ENCODE measurements at regions not wholly inside any gene's neighbourhood (a gene's known extent, or its start where the extent isn't known, plus 50 kb on each side); places are given as distances from the start of the nearest gene placed in this dataset.

DNA sequence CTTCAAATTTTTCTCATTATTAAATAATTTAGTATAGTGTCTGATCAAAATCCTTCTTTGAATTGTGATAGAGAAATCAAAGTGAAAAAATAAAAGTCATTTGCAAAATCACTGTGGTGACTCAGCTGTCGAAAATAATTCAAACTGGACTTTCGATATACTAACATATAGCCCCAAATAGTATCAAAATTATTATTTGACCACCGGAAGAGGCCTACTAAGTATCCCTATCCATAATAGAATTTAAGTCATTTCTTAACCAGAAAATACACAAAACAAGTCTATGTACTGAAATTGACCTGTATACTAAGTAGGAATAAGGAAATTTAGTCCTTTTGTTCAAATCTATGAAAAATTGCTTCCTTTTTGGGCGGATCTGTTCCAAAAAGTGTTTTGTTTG is 180.7 kb downstream of the MRPL39 start:
- TF ChIP-seq, protein P1, sequence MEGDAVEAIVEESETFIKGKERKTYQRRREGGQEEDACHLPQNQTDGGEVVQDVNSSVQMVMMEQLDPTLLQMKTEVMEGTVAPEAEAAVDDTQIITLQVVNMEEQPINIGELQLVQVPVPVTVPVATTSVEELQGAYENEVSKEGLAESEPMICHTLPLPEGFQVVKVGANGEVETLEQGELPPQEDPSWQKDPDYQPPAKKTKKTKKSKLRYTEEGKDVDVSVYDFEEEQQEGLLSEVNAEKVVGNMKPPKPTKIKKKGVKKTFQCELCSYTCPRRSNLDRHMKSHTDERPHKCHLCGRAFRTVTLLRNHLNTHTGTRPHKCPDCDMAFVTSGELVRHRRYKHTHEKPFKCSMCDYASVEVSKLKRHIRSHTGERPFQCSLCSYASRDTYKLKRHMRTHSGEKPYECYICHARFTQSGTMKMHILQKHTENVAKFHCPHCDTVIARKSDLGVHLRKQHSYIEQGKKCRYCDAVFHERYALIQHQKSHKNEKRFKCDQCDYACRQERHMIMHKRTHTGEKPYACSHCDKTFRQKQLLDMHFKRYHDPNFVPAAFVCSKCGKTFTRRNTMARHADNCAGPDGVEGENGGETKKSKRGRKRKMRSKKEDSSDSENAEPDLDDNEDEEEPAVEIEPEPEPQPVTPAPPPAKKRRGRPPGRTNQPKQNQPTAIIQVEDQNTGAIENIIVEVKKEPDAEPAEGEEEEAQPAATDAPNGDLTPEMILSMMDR (IDR thresholded peaks at IDR 0.05; ENCODE audit: low read depth, low read length, missing input control): no peak
- TF ChIP-seq SP1 (IDR thresholded peaks at IDR 0.05) (no peak), MAX (IDR thresholded peaks at IDR 0.05) (no peak), RAD21 (IDR thresholded peaks at IDR 0.05) (no peak), YY1 (IDR thresholded peaks at IDR 0.05) (no peak), REST (IDR thresholded peaks at IDR 0.05) (no peak), TAF1 (conservative IDR thresholded peaks at IDR 0.05) (no peak), RXRA (IDR thresholded peaks at IDR 0.05) (no peak)
- TF ChIP-seq, protein P2, sequence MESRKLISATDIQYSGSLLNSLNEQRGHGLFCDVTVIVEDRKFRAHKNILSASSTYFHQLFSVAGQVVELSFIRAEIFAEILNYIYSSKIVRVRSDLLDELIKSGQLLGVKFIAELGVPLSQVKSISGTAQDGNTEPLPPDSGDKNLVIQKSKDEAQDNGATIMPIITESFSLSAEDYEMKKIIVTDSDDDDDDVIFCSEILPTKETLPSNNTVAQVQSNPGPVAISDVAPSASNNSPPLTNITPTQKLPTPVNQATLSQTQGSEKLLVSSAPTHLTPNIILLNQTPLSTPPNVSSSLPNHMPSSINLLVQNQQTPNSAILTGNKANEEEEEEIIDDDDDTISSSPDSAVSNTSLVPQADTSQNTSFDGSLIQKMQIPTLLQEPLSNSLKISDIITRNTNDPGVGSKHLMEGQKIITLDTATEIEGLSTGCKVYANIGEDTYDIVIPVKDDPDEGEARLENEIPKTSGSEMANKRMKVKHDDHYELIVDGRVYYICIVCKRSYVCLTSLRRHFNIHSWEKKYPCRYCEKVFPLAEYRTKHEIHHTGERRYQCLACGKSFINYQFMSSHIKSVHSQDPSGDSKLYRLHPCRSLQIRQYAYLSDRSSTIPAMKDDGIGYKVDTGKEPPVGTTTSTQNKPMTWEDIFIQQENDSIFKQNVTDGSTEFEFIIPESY (IDR thresholded peaks at IDR 0.05): no peak
- TF ChIP-seq, protein P3, sequence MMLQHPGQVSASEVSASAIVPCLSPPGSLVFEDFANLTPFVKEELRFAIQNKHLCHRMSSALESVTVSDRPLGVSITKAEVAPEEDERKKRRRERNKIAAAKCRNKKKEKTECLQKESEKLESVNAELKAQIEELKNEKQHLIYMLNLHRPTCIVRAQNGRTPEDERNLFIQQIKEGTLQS (IDR thresholded peaks at IDR 0.05): no peak
